ENCODE measurements at regions not wholly inside any gene's neighbourhood (a gene's known extent, or its start where the extent isn't known, plus 50 kb on each side); places are given as distances from the start of the nearest gene placed in this dataset.

DNA sequence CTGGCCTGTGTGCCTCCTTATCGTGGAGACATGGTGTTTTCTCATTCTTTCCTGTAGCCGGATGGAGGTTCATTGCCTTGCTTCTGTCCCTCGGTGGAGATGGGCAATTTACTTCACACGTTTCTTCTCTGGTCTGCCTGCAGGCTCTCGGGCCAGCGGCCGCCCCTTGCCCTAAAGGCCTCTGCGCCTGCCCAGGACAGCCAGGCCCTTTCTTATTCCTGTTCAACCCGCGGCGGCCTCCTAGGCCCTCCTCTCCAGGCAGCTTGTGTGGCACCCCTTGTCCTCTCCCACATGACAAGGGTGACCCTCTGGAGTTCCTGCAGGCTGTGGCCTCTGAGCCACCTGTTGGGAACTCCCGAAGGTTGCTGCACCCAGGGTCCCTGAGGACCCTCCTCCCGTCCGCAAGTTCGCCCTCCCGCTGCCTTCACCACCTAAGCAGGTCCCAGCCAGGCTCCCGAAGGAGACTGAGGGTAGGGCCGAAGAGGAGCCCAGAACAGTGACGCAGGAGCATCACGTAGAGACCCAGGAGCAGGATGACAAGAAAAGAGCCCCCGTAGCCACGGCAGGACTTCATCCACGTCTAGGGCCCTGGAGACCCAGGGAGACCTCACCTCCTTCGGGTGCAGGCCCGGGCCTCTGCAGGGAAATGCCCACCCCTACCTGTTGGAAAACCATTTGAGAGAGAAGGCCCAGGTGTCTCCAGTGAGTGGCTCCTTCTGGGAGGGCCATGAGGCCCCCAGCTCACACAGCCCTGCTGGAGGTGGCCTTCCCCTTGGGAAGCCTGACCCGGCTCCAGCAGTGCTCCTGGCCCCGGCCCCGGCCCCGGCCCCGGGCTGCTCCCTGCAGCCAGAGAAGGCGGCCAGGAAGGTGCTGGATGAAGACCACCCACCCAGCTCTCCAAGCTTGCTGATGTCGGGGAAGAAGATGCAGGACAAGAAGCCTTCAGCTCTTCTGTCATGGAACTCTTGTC lies 291.4 kb downstream of the TLE4 start:
- peaks cover 10 to 23% (median 18%) of the 10 kb centered on the region in 4 donors for H3K4me1 Mint-ChIP-seq
- H3K36me3 Mint-ChIP-seq: peaks cover 0 to 9% (median 8%) of the 10 kb centered on the region in 3 donors
- POLR2A ChIA-PET: no interaction called here
- peaks cover 0 to 28% (median 16%) of the 10 kb centered on the region in 9 donors for H3K9me3 Mint-ChIP-seq
- peaks cover 0 to 11% (median 3%) of the 10 kb centered on the region in 5 donors for H3K27me3 Mint-ChIP-seq
- H3K27ac Mint-ChIP-seq: peak overlapping the region in 1 of 10 donors; percentile 75
- ATAC-seq (no peak), DNase-seq (no peak)
- no peak overlapping the region for H3K4me3 Mint-ChIP-seq

- ATAC-seq: peak; percentile 35 to 63
- Mint-ChIP-seq H3K27me3 (no peaks in the 10 kb centered on the region), H3K9me3 (peaks cover 0 to 28% (median 13%) of the 10 kb centered on the region in 9 donors), H3K36me3 (peaks cover 0 to 9% (median 8%) of the 10 kb centered on the region in 3 donors), H3K4me3 (peak overlapping the region in 9 of 10 donors; percentile 16 to 81 (median 64)), H3K4me1 (peaks cover 0 to 12% (median 6%) of the 10 kb centered on the region in 4 donors), H3K27ac (peak overlapping the region; percentile 27 to 88 (median 74))
- DNase-seq: peak in 1 of 10 donors; percentile 9
- POLR2A ChIA-PET: no interaction called here
These were observed 286.7 kb downstream of the TLE4 start for GRCh38 chr9:79858508-79858907.

DNA sequence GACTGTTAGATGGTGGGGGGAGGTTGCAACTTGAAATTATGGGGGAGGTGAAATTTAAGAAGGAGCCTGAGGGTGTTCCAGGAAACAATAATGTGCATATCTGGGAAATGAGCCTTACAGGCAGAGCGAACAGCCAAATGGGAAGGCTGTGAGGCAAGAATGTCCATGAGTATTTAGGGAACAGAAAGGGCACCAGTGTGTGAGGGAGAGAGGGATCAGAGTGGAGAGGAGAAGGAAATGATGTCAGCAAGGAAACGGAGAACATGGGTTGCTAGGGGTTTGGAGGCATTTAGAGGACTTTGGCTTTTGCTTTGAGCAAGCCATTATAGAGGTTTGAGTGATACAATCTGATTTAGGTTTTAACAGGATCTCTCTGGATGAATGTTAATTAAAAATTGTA lies 285.4 kb downstream of the TLE4 start:
- H3K4me1 Mint-ChIP-seq: peaks cover 0 to 12% (median 6%) of the 10 kb centered on the region in 4 donors
- H3K27me3 Mint-ChIP-seq: no peaks in the 10 kb centered on the region
- no peak for ATAC-seq
- no peak for DNase-seq
- H3K27ac Mint-ChIP-seq: peak overlapping the region in 6 of 10 donors; percentile 10 to 84 (median 65)
- H3K4me3 Mint-ChIP-seq: peak overlapping the region in 4 of 10 donors; percentile 2 to 51 (median 41)
- POLR2A ChIA-PET: interaction anchor here (0.7 kb wide), 1 partner anchor 31 kb away, joined by 3 read pairs; no protein-coding TSS in a partner anchor
- H3K9me3 Mint-ChIP-seq: peaks cover 0 to 19% (median 10%) of the 10 kb centered on the region in 9 donors
- H3K36me3 Mint-ChIP-seq: peaks cover 0 to 9% (median 7%) of the 10 kb centered on the region in 3 donors

- Mint-ChIP-seq H3K9me3 (peaks cover 11 to 31% (median 22%) of the 10 kb centered on the region in 9 donors), H3K27ac (no peak overlapping the region), H3K27me3 (peaks cover 0 to 3% (median 0%) of the 10 kb centered on the region in 5 donors), H3K36me3 (peaks cover 0 to 37% (median 28%) of the 10 kb centered on the region in 3 donors), H3K4me1 (no peaks in the 10 kb centered on the region), H3K4me3 (no peak overlapping the region)
- ATAC-seq (no peak), DNase-seq (no peak)
- POLR2A ChIA-PET: no interaction called here
These were observed 275.3 kb downstream of the TLE4 start for GRCh38 chr9:79847074-79847473.

DNA sequence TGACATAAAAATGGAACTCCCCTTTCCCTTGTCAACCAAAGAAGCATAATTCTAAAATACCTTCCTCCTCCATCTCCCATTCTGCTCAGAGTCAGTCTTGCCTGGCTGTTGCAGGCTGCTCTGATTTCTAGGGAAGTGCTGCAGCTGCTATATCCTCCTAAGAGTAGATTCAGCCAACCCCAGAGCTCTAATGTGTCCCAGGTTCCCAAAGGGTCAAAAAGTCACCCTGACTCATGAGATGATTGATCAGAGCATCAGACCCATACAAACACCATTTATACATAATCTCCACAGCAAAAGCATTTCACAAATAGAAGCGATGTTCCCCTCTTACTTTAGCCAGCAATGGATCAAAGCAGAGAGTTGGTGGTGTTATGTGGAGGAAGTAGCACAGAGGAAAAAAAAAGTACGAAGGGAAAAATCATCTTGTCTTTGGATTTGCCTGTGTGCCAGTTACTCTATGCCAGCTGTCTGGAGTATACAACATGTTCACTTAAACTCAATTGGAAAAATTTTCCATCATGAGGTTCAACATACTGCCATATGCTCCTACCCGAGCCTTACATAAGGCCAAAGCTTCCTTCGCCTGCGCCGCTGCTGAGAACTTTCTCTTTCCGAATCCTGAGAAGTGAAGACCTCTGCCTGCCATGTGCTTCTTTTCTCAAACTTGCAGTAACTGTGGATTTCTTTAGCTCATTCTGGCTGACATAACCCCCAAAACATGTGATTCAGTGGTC lies 258.0 kb downstream of the TLE4 start:
- ATAC-seq (no peak), DNase-seq (no peak)
- Mint-ChIP-seq H3K9me3 (peaks cover 0 to 9% (median 0%) of the 10 kb centered on the region in 9 donors), H3K27me3 (peaks cover 0 to 2% (median 0%) of the 10 kb centered on the region in 5 donors), H3K36me3 (no peaks in the 10 kb centered on the region), H3K4me3 (no peak overlapping the region), H3K27ac (no peak overlapping the region), H3K4me1 (peaks cover 2 to 3% (median 2%) of the 10 kb centered on the region in 4 donors)
- POLR2A ChIA-PET: no interaction called here

GRCh38 chr9:79824265-79824664 lies 252.5 kb downstream of the TLE4 start:
- Mint-ChIP-seq H3K27me3 (peaks cover 2 to 17% (median 5%) of the 10 kb centered on the region in 5 donors), H3K4me3 (peak overlapping the region in 2 of 10 donors; percentile 1 to 34), H3K27ac (peak overlapping the region in 3 of 10 donors; percentile 14 to 41 (median 19)), H3K9me3 (peaks cover 0 to 3% (median 0%) of the 10 kb centered on the region in 9 donors), H3K36me3 (peaks cover 0 to 14% (median 0%) of the 10 kb centered on the region in 3 donors), H3K4me1 (peaks cover 11 to 18% (median 14%) of the 10 kb centered on the region in 4 donors)
- POLR2A ChIA-PET: no interaction called here
- DNase-seq (peak in 1 of 10 donors; percentile 13), ATAC-seq (peak in 1 of 2 donors; percentile 53)

GRCh38 chr9:79817438-79818004 lies 245.8 kb downstream of the TLE4 start:
- peaks cover 0 to 9% (median 0%) of the 10 kb centered on the region in 3 donors for H3K36me3 Mint-ChIP-seq
- no peaks in the 10 kb centered on the region for H3K9me3 Mint-ChIP-seq
- ATAC-seq (no peak), DNase-seq (no peak)
- H3K27me3 Mint-ChIP-seq: peaks cover 2 to 9% (median 3%) of the 10 kb centered on the region in 5 donors
- H3K4me1 Mint-ChIP-seq: peaks cover 9 to 22% (median 14%) of the 10 kb centered on the region in 4 donors
- POLR2A ChIA-PET: no interaction called here
- peak overlapping the region in 1 of 10 donors; percentile 8 for H3K27ac Mint-ChIP-seq
- H3K4me3 Mint-ChIP-seq: no peak overlapping the region

DNA sequence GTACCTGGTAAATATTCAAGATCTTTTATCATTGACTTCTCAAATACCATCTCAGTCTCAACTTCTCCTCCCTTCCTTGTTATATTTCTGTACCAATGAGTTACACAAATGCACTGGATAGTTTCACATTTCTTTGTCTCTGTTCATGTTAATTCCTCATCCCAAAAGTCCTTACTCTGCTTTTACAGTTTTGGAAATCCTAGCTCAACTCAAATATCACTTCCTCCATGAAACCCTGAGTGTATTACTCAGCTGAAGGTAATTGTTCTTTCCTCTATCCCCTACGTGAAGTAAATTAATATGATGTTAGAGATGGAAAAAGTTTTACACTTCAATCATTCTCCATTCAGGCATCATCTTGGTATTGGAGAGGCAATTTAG lies 241.5 kb downstream of the TLE4 start:
- H3K27ac Mint-ChIP-seq: peak overlapping the region in 3 of 10 donors; percentile 68 to 90 (median 69)
- peak overlapping the region; percentile 68 to 86 (median 82) for H3K4me3 Mint-ChIP-seq
- H3K4me1 Mint-ChIP-seq: peaks cover 17 to 48% (median 34%) of the 10 kb centered on the region in 4 donors
- ATAC-seq (no peak), DNase-seq (no peak)
- peaks cover 0 to 2% (median 0%) of the 10 kb centered on the region in 5 donors for H3K27me3 Mint-ChIP-seq
- no peaks in the 10 kb centered on the region for H3K9me3 Mint-ChIP-seq
- no peaks in the 10 kb centered on the region for H3K36me3 Mint-ChIP-seq
- POLR2A ChIA-PET: no interaction called here

DNA sequence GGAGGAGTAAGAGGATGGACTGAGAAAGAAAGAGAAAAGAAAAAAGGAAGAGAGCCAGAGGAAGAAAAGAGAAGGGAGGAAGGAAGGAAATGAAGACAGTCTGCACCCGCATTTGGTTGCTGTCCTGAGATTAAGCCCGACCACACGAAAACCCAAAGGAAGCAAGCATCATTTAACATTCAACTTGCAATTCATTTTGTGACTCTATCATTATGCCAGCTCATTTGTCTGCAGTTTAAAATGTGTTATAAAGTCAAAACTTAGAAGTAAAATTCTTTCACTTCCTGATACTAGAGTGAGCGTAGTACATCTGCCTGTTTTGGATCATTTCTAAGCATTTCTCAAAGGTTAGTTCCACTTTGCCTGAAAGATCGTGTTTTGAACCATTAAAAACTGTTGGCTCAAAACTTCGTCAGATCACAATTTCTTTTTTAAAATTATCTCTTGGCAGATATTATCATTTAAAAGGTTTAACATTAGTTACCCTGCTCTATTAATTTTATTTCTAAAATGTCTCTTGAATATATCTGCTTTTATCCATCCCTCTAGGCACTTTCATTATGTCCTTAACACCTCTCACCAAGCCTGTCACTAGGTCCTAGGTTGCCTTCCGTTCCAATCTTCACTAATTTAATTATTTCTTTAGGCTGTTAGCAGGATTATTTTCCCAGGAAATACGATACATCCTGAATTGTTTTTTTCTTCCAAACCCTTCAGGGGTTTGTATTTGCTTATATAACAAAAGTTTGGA lies 240.9 kb downstream of the TLE4 start:
- Mint-ChIP-seq H3K27ac (peak overlapping the region in 9 of 10 donors; percentile 23 to 90 (median 68)), H3K36me3 (no peaks in the 10 kb centered on the region), H3K27me3 (peaks cover 0 to 1% (median 0%) of the 10 kb centered on the region in 5 donors), H3K9me3 (no peaks in the 10 kb centered on the region), H3K4me1 (peaks cover 17 to 44% (median 35%) of the 10 kb centered on the region in 4 donors), H3K4me3 (peak overlapping the region; percentile 68 to 86 (median 82))
- DNase-seq (peak in 2 of 10 donors; percentile 9 to 20), ATAC-seq (peak; percentile 23 to 49)
- POLR2A ChIA-PET: interaction anchor here (0.9 kb wide), 1 partner anchor 241 kb away, joined by 4 read pairs; the partner anchor contains the start of gene TLE4

DNA sequence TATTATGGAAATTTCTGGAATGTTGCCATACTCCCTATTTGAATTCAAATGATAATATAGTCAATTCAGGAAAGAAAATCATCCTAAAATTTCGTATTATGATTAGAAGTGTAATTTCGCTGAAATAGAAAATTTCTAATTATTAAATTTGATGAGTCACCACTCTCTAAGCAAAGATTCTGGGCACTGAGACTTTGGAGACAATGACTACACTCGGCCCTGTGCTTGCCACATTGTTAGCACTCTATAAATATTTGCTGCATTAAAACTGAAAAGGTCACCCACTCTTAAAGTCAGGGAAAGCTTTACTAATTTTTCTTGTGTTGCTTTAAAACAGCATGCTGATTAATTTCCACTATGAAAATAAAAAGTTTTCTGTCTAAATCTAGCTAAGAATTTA lies 240.3 kb downstream of the TLE4 start:
- no peak for ATAC-seq
- no peak for DNase-seq
- Mint-ChIP-seq H3K36me3 (no peaks in the 10 kb centered on the region), H3K27me3 (no peaks in the 10 kb centered on the region), H3K27ac (peak overlapping the region in 8 of 10 donors; percentile 23 to 90 (median 68)), H3K9me3 (no peaks in the 10 kb centered on the region), H3K4me1 (peaks cover 19 to 41% (median 35%) of the 10 kb centered on the region in 4 donors), H3K4me3 (peak overlapping the region; percentile 68 to 86 (median 82))
- POLR2A ChIA-PET: interaction anchor here (0.9 kb wide), 1 partner anchor 241 kb away, joined by 4 read pairs; the partner anchor contains the start of gene TLE4

GRCh38 chr9:79809931-79810330 lies 238.2 kb downstream of the TLE4 start:
- H3K27ac Mint-ChIP-seq: peak overlapping the region in 2 of 10 donors; percentile 35 to 47
- H3K4me1 Mint-ChIP-seq: peaks cover 19 to 41% (median 35%) of the 10 kb centered on the region in 4 donors
- H3K36me3 Mint-ChIP-seq: no peaks in the 10 kb centered on the region
- no peaks in the 10 kb centered on the region for H3K9me3 Mint-ChIP-seq
- DNase-seq (no peak), ATAC-seq (no peak)
- no peaks in the 10 kb centered on the region for H3K27me3 Mint-ChIP-seq
- POLR2A ChIA-PET: no interaction called here
- peak overlapping the region in 3 of 10 donors; percentile 34 to 54 (median 54) for H3K4me3 Mint-ChIP-seq

All from naive thymus-derived CD8-positive, alpha-beta T cell (primary cell).